ENCODE measurements at regions not wholly inside any gene's neighbourhood (a gene's known extent, or its start where the extent isn't known, plus 50 kb on each side); places are given as distances from the start of the nearest gene placed in this dataset.

- WGBS, 3 donors, result 87 to 95% (median 88%) methylated on average over 2 of the region's 2 CpGs
- Histone ChIP-seq H3K9me3 (no peaks in the 10 kb centered on the region), H3K27ac (no peak overlapping the region), H3K4me1 (no peaks in the 10 kb centered on the region), H3K36me3 (ENCODE audit: insufficient read depth in 1 of 2, low read depth in 1 of 2) (no peaks in the 10 kb centered on the region), H3K27me3 (ENCODE audit: insufficient read depth in 3 of 3, low read length in 2 of 3) (peaks cover 0 to 2% (median 0%) of the 10 kb centered on the region in 3 donors), H3K4me3 (no peak overlapping the region)
- intact Hi-C loops (cut with DNase I), result no loop called here
- ATAC-seq, result no peak
- no peak for TF ChIP-seq CTCF (IDR thresholded peaks at IDR 0.05)
- DNase-seq, result no peak
Measured at GRCh38 chr15:25955628-25956027, 92.5 kb upstream of the ATP10A start.

- WGBS, 3 donors, result 24 to 52% (median 35%) methylated on average over 4 of the region's 4 CpGs
- no peak for TF ChIP-seq CTCF (IDR thresholded peaks at IDR 0.05)
- Histone ChIP-seq H3K4me3 (no peak overlapping the region), H3K27me3 (ENCODE audit: insufficient read depth in 3 of 3, low read length in 2 of 3) (peaks cover 0 to 2% (median 0%) of the 10 kb centered on the region in 3 donors), H3K9me3 (no peaks in the 10 kb centered on the region), H3K27ac (no peak overlapping the region), H3K36me3 (ENCODE audit: insufficient read depth in 1 of 2, low read depth in 1 of 2) (no peaks in the 10 kb centered on the region), H3K4me1 (no peaks in the 10 kb centered on the region)
- DNase-seq (no peak), ATAC-seq (no peak)
- intact Hi-C loops (cut with DNase I), result no loop called here
Measured at GRCh38 chr15:25954398-25954797, 91.3 kb upstream of the ATP10A start.

- intact Hi-C loops (cut with DNase I), result no loop called here
- no peaks in the 10 kb centered on the region for H3K36me3 ChIP-seq (ENCODE audit: insufficient read depth in 1 of 2, low read depth in 1 of 2)
- no peak overlapping the region for H3K4me3 ChIP-seq
- ATAC-seq (no peak), DNase-seq (no peak)
- no peaks in the 10 kb centered on the region for H3K4me1 ChIP-seq
- no peaks in the 10 kb centered on the region for H3K9me3 ChIP-seq
- no peak overlapping the region for H3K27ac ChIP-seq
- WGBS, 3 donors, result 66 to 91% (median 75%) methylated on average over 2 of the region's 2 CpGs
- H3K27me3 ChIP-seq (ENCODE audit: insufficient read depth in 3 of 3, low read length in 2 of 3), result no peaks in the 10 kb centered on the region
- TF ChIP-seq CTCF (IDR thresholded peaks at IDR 0.05), result no peak
Measured at GRCh38 chr15:25950014-25950413, 86.9 kb upstream of the ATP10A start.

- DNase-seq (no peak), ATAC-seq (no peak)
- TF ChIP-seq CTCF (IDR thresholded peaks at IDR 0.05), result no peak
- H3K9me3 ChIP-seq, result no peaks in the 10 kb centered on the region
- 33 to 51% (median 48%) methylated on average over 5 of the region's 5 CpGs for WGBS, 3 donors
- no peak overlapping the region for H3K4me3 ChIP-seq
- no peaks in the 10 kb centered on the region for H3K4me1 ChIP-seq
- H3K36me3 ChIP-seq (ENCODE audit: insufficient read depth in 1 of 2, low read depth in 1 of 2), result no peaks in the 10 kb centered on the region
- H3K27me3 ChIP-seq (ENCODE audit: insufficient read depth in 3 of 3, low read length in 2 of 3), result no peaks in the 10 kb centered on the region
- H3K27ac ChIP-seq, result no peak overlapping the region
- intact Hi-C loops (cut with DNase I), result no loop called here
Measured at GRCh38 chr15:25947323-25948314, 84.5 kb upstream of the ATP10A start.

Measured in psoas muscle (tissue), 7 donors.